ENCODE measurements at regions not wholly inside any gene's neighbourhood (a gene's known extent, or its start where the extent isn't known, plus 50 kb on each side); places are given as distances from the start of the nearest gene placed in this dataset.
A peak's percentile ranks its signal among the peaks of the same experiment; 100 is the strongest.

DNA sequence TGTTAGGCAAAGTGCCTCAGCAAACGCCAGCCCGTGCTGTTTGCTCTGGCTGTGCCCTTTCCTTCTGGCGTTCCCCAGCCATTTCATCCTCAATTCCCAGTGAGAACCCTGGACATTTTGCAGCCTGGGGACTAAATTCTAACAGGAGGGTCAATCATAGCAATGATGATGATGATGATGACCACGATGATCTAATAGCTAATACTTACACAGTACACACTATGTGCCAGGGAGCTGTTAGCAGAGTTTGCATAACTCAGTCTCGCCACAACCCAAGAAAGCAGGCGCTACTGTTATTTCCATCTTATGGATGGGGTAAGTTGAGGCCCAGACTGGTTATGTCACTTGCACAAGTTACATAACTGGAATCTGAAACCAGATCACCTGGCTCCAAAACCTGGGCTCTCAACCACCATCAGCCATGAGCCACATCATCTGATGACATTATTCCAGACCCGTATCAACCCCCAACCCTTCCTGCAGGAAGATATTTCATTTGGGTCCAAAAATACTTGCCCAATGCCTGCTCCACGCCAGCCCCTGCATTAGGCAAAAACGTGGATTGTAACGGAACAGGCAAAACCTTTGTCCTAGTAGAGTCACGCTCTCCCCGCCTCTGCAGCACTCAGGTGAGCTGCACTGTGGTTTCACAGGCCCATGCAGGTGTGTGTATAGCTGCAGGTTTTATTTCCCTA, 132.6 kb upstream of the SERPIND1 start:
- no peak overlapping the region for H2AFZ ChIP-seq (ENCODE audit: low read length)
- peaks cover 13% of the 10 kb centered on the region for H3K27me3 ChIP-seq (ENCODE audit: insufficient read depth, low read length)
- TF ChIP-seq CTCF (IDR thresholded peaks at IDR 0.05; ENCODE audit: extremely low read depth, low read depth, low read length), result no peak

DNA sequence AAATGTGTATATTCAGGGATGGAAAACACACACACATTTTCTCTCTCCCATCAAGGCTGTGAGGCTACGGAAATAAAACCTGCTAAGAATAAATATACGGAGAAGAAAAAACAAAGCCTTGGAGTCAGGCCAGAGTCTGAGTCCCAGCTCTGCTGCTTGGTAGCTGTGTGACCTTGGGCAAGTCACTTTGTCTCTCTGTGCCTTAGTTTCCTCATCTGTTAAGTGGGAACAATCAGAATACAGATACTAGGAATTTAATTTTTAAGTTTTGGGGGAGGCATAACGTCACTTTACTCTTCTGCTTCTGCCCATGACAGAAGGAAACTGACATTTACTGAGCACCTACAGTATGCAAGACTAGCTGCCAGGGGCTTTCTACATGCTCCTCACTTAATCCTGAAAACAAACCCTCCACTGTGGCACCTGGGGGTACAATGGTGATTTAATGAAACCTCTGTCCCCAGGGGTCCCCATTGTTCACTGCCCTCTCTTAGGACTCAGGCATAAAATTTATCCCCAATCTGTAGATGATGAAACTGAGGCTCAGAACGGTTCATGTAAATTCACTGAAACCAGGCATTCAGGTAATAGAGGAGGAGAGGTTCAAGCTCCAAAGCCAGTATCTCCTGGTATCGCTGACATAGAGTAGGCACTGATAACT, 131.9 kb upstream of the SERPIND1 start:
- Histone ChIP-seq H3K36me3 (ENCODE audit: insufficient read depth, low read length) (no peaks in the 10 kb centered on the region), H4K20me1 (ENCODE audit: insufficient read depth, low read length) (no peaks in the 10 kb centered on the region), H3K27ac (ENCODE audit: low read depth, low read length) (no peak overlapping the region), H3K79me2 (ENCODE audit: insufficient read depth, low read length) (no peaks in the 10 kb centered on the region), H3K27me3 (ENCODE audit: insufficient read depth, low read length) (peaks cover 13% of the 10 kb centered on the region), H3K4me2 (ENCODE audit: insufficient read depth, low read length) (no peak overlapping the region), H3K4me3 (ENCODE audit: insufficient read depth, low read length) (no peak overlapping the region), H2AFZ (ENCODE audit: low read length) (no peak overlapping the region), H3K9me3 (ENCODE audit: low read depth, low read length) (peaks cover 3% of the 10 kb centered on the region), H3K4me1 (ENCODE audit: insufficient read depth, low read length) (no peaks in the 10 kb centered on the region)
- TF ChIP-seq CTCF (IDR thresholded peaks at IDR 0.05; ENCODE audit: extremely low read depth, low read depth, low read length), result no peak
- DNase-seq (ENCODE audit: insufficient read length, low spot score, missing footprints), result no peak

More for the DNA sequence above, 132.6 kb upstream of the SERPIND1 start:
- Histone ChIP-seq H3K4me3 (ENCODE audit: insufficient read depth, low read length) (no peak overlapping the region), H3K4me2 (ENCODE audit: insufficient read depth, low read length) (no peak overlapping the region), H4K20me1 (ENCODE audit: insufficient read depth, low read length) (no peaks in the 10 kb centered on the region), H3K9me3 (ENCODE audit: low read depth, low read length) (peaks cover 3% of the 10 kb centered on the region), H3K36me3 (ENCODE audit: insufficient read depth, low read length) (no peaks in the 10 kb centered on the region), H3K27ac (ENCODE audit: low read depth, low read length) (no peak overlapping the region), H3K79me2 (ENCODE audit: insufficient read depth, low read length) (no peaks in the 10 kb centered on the region), H3K4me1 (ENCODE audit: insufficient read depth, low read length) (no peaks in the 10 kb centered on the region)
- no peak for DNase-seq (ENCODE audit: insufficient read length, low spot score, missing footprints)

GRCh38 chr22:20642668-20643179, 131.2 kb upstream of the SERPIND1 start:
- peaks cover 12% of the 10 kb centered on the region for H3K27me3 ChIP-seq (ENCODE audit: insufficient read depth, low read length)

More at GRCh38 chr22:20642668-20643179, 131.2 kb upstream of the SERPIND1 start:
- peak; percentile 58 for DNase-seq (ENCODE audit: insufficient read length, low spot score, missing footprints)
- H3K4me2 ChIP-seq (ENCODE audit: insufficient read depth, low read length), result no peak overlapping the region
- H3K9me3 ChIP-seq (ENCODE audit: low read depth, low read length), result peaks cover 3% of the 10 kb centered on the region
- H4K20me1 ChIP-seq (ENCODE audit: insufficient read depth, low read length), result no peaks in the 10 kb centered on the region
- no peaks in the 10 kb centered on the region for H3K4me1 ChIP-seq (ENCODE audit: insufficient read depth, low read length)
- H2AFZ ChIP-seq (ENCODE audit: low read length), result no peak overlapping the region
- H3K79me2 ChIP-seq (ENCODE audit: insufficient read depth, low read length), result no peaks in the 10 kb centered on the region
- H3K36me3 ChIP-seq (ENCODE audit: insufficient read depth, low read length), result no peaks in the 10 kb centered on the region
- no peak overlapping the region for H3K27ac ChIP-seq (ENCODE audit: low read depth, low read length)
- TF ChIP-seq CTCF (IDR thresholded peaks at IDR 0.05; ENCODE audit: extremely low read depth, low read depth, low read length), result no peak
- H3K4me3 ChIP-seq (ENCODE audit: insufficient read depth, low read length), result no peak overlapping the region
